ENCODE measurements at regions not wholly inside any gene's neighbourhood (a gene's known extent, or its start where the extent isn't known, plus 50 kb on each side); places are given as distances from the start of the nearest gene placed in this dataset.

DNA sequence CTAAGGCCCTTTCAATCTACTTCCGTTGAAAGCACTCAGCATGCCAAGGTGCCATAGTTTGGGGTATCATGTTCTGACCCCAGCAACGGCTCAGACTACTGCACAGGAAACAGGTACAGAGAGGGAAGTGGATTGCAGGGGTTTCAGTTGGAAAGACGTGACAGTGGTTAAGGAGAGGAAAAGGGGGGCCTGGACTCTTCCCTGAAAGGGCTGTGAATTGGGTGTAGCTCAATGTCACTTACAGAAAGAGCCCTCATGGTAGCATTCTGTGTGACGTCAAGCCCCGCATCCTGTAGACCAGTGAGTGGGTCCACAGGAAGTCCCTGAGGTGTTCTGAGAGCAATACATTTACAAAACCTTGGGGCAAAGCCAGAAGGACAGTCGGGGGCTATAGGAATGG, 121.5 kb upstream of the GYPC start:
- TF ChIP-seq, protein P1, sequence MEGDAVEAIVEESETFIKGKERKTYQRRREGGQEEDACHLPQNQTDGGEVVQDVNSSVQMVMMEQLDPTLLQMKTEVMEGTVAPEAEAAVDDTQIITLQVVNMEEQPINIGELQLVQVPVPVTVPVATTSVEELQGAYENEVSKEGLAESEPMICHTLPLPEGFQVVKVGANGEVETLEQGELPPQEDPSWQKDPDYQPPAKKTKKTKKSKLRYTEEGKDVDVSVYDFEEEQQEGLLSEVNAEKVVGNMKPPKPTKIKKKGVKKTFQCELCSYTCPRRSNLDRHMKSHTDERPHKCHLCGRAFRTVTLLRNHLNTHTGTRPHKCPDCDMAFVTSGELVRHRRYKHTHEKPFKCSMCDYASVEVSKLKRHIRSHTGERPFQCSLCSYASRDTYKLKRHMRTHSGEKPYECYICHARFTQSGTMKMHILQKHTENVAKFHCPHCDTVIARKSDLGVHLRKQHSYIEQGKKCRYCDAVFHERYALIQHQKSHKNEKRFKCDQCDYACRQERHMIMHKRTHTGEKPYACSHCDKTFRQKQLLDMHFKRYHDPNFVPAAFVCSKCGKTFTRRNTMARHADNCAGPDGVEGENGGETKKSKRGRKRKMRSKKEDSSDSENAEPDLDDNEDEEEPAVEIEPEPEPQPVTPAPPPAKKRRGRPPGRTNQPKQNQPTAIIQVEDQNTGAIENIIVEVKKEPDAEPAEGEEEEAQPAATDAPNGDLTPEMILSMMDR (conservative IDR thresholded peaks at IDR 0.05; ENCODE audit: low read depth, low read length), result no peak
- TF ChIP-seq POLR2A (IDR thresholded peaks at IDR 0.05; ENCODE audit: low read depth, low read length) (no peak), SMC3 (IDR thresholded peaks at IDR 0.05; ENCODE audit: low read depth, low read length) (no peak), RFX5 (IDR thresholded peaks at IDR 0.05; ENCODE audit: low read depth, low read length) (no peak), RCOR1 (IDR thresholded peaks at IDR 0.05; ENCODE audit: insufficient replicate concordance, low read length) (no peak), MAFK (IDR thresholded peaks at IDR 0.05; ENCODE audit: low read depth, low read length) (no peak), CEBPB (IDR thresholded peaks at IDR 0.05; ENCODE audit: low read depth, low read length) (no peak), BHLHE40 (IDR thresholded peaks at IDR 0.05; ENCODE audit: low read depth, low read length) (no peak)
- TF ChIP-seq, protein P2, sequence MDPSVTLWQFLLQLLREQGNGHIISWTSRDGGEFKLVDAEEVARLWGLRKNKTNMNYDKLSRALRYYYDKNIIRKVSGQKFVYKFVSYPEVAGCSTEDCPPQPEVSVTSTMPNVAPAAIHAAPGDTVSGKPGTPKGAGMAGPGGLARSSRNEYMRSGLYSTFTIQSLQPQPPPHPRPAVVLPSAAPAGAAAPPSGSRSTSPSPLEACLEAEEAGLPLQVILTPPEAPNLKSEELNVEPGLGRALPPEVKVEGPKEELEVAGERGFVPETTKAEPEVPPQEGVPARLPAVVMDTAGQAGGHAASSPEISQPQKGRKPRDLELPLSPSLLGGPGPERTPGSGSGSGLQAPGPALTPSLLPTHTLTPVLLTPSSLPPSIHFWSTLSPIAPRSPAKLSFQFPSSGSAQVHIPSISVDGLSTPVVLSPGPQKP (IDR thresholded peaks at IDR 0.05; ENCODE audit: borderline replicate concordance, low read depth, low read length), result no peak

All from IMR-90 (cell line).